ENCODE measurements at regions not wholly inside any gene's neighbourhood (a gene's known extent, or its start where the extent isn't known, plus 50 kb on each side); places are given as distances from the start of the nearest gene placed in this dataset.

DNA sequence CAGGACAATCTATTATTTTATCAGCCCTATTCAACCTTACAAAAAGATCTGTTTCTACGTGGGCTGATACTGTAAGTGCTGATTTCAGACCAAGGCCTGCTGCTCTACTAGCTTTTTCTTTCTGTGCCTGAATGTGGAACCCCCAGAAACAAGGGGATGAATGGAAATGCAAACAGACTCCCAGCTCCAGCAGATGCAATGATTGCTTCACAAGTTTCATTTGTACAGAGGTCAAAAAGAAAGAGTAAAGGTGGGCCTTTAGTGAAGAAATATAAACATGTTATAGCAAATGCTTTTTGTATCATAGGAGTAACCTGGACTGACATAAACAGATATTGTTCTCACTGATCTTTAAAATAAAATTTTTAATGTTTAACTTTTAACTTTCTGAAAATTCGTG, 130.2 kb upstream of the SLC25A13 start:
- TF ChIP-seq CTCF (IDR thresholded peaks at IDR 0.05; ENCODE audit: poor library complexity) (no peak), EZH2 (IDR thresholded peaks at IDR 0.05; ENCODE audit: borderline replicate concordance) (no peak), EZH2phosphoT487 (IDR thresholded peaks at IDR 0.05; ENCODE audit: low read depth, severe bottlenecking, unreplicated experiment) (no peak)
